HCT116 (cell line): ENCODE measurements at regions not wholly inside any gene's neighbourhood (a gene's known extent, or its start where the extent isn't known, plus 50 kb on each side); places are given as distances from the start of the nearest gene placed in this dataset.

Experiments used
- ATAC-seq: fragments of 200-7000 bp; cut with Tn5 transposase; 2 replicates; pipeline ENCODE4 v1.9.1; 2020; ENCODE audit warnings: mild to moderate bottlenecking, moderate library complexity
- BruUV-seq: library from RNA; stranded (reverse); fragments of 400-500 nt; replicated peaks from 2 replicates; lab custom pipeline; 2021; lab: Mats Ljungman, UMichigan
- CTCF ChIA-PET: fragments of 300-600 bp; sonication (Branson Sonifier 250); formaldehyde crosslinking; loops from one replicate; lab custom pipeline; 2021; ENCODE audit warnings: antibody characterized with exemption; lab: Charles Lee
- POLR2A ChIA-PET: fragments of 300-600, 350-600 bp; sonication (Branson Sonifier 250); formaldehyde crosslinking; loops from one replicate; lab custom pipeline; 2021; ENCODE audit warnings: antibody characterized with exemption; lab: Charles Lee
- RAD21 ChIA-PET, 2 experiments: fragments of 300-600 bp; sonication (Branson Sonifier 250); formaldehyde crosslinking; loops; one replicate each; lab custom pipeline; 2023; ENCODE audit warnings: low total read pairs in 2 of 2; ENCODE audit not compliant: uncharacterized antibody in 2 of 2, unreplicated experiment in 2 of 2, low non-redundant PET in 1 of 2; lab: Charles Lee
- DNase-seq: peaks from one replicate; pipeline ENCODE4 v3.0.0-alpha.2; 2010; ENCODE audit warnings: low read depth, low spot score
- H2AFZ ChIP-seq: fragments of 200-600 bp; shearing (Covaris generic), sonication (generic); 2 replicates; pipeline ENCODE4 v1.6.1; 2017; ENCODE audit warnings: low read depth, mixed run types, mixed read lengths, antibody characterized with exemption, low read length; ENCODE audit not compliant: poor library complexity, severe bottlenecking
- H3K27ac ChIP-seq: 2 replicates; pipeline ENCODE4 v1.5.1; 2012; ENCODE audit warnings: low read depth, low read length
- H3K27me3 ChIP-seq: fragments of 200-600 bp; sonication (generic); 2 replicates; pipeline ENCODE4 v1.6.1; 2016; ENCODE audit warnings: mixed run types, low read length, mixed read lengths; ENCODE audit not compliant: insufficient read depth
- H3K36me3 ChIP-seq, 2 experiments: fragments of 200-500 bp in 1 of 2; fragments of 200-600 bp in 1 of 2; sonication (Bioruptor generic) in 1 of 2; sonication (generic) in 1 of 2; 2 replicates each; pipeline versions ENCODE4 v1.5.1 to v1.6.1; 2014 to 2016; ENCODE audit warnings: low read length in 2 of 2, inconsistent platforms in 1 of 2, mixed read lengths in 1 of 2, mixed run types in 1 of 2; ENCODE audit not compliant: insufficient read depth in 2 of 2, control insufficient read depth in 1 of 2
- H3K4me1 ChIP-seq, 2 experiments: fragments of 200-600 bp in 1 of 2; sonication (generic) in 1 of 2; 2 replicates each; pipeline versions ENCODE4 v1.5.1 to v1.6.1; 2012 to 2017; ENCODE audit warnings: low read length in 2 of 2, inconsistent platforms in 1 of 2, mild to moderate bottlenecking in 1 of 2, mixed read lengths in 1 of 2, mixed run types in 1 of 2, moderate library complexity in 1 of 2; ENCODE audit not compliant: insufficient read depth in 2 of 2, control insufficient read depth in 1 of 2
- H3K4me2 ChIP-seq: fragments of 200-600 bp; sonication (generic); 2 replicates; pipeline ENCODE4 v1.6.1; 2017; ENCODE audit warnings: mixed run types, low read length, mixed read lengths
- H3K4me3 ChIP-seq, 2 experiments: fragments of 200-600 bp in 1 of 2; sonication (generic) in 1 of 2; replicated peaks in 1 of 2; 2 replicates each; pipeline ENCODE4 v1.5.1; 2011 to 2016; ENCODE audit warnings: low read length in 2 of 2, control low read depth in 1 of 2, low read depth in 1 of 2, mild to moderate bottlenecking in 1 of 2, mixed read lengths in 1 of 2, mixed run types in 1 of 2
- H3K79me2 ChIP-seq: fragments of 200-600 bp; sonication (generic); 2 replicates; pipeline ENCODE4 v1.6.1; 2017; ENCODE audit warnings: mild to moderate bottlenecking, mixed run types, low read length, moderate library complexity, mixed read lengths; ENCODE audit not compliant: insufficient read depth
- H3K9ac ChIP-seq: fragments of 200-600 bp; sonication (generic); 2 replicates; pipeline ENCODE4 v1.6.1; 2016; ENCODE audit warnings: low read length, mixed read lengths
- H3K9me2 ChIP-seq: fragments of 200-600 bp; sonication (generic), shearing (Covaris generic); 2 replicates; pipeline ENCODE4 v1.6.1; 2017; ENCODE audit warnings: mixed run types, mild to moderate bottlenecking, moderate library complexity; ENCODE audit not compliant: insufficient read depth
- H3K9me3 ChIP-seq, 2 experiments: fragments of 200-500 bp in 1 of 2; fragments of 200-600 bp in 1 of 2; sonication (Bioruptor generic) in 1 of 2; sonication (generic) in 1 of 2; 2 replicates each; pipeline ENCODE4 v1.6.1; 2014 to 2017; ENCODE audit warnings: low read length in 2 of 2, mixed read lengths in 2 of 2, inconsistent platforms in 1 of 2, low read depth in 1 of 2, mild to moderate bottlenecking in 1 of 2, mixed run types in 1 of 2, moderate library complexity in 1 of 2; ENCODE audit not compliant: control insufficient read depth in 1 of 2, insufficient read depth in 1 of 2
- H4K20me1 ChIP-seq: fragments of 200-600 bp; sonication (generic), shearing (Covaris generic); 2 replicates; pipeline ENCODE4 v1.6.1; 2017; ENCODE audit warnings: mixed run types, mild to moderate bottlenecking, moderate library complexity; ENCODE audit not compliant: insufficient read depth
- ATF3 ChIP-seq: IDR thresholded peaks from 2 replicates; pipeline ENCODE4 v1.6.1; 2012
- CBX3 ChIP-seq: IDR thresholded peaks from 2 replicates; pipeline ENCODE4 v1.6.1; 2012; ENCODE audit warnings: low read depth
- CEBPB ChIP-seq: IDR thresholded peaks from 2 replicates; pipeline ENCODE4 v1.6.1; 2012; ENCODE audit warnings: low read depth
- CTCF ChIP-seq, 3 experiments: fragments of 200-600 bp in 1 of 3; sonication (generic) in 1 of 3; IDR thresholded peaks in 2 of 3; conservative IDR thresholded peaks in 1 of 3; 2 replicates each; pipeline ENCODE4 v1.5.1; 2012 to 2017; ENCODE audit warnings: low read depth in 2 of 3, low read length in 2 of 3, antibody characterized with exemption in 1 of 3, borderline replicate concordance in 1 of 3, control low read depth in 1 of 3, mild to moderate bottlenecking in 1 of 3, mixed read lengths in 1 of 3, mixed run types in 1 of 3, moderate library complexity in 1 of 3; ENCODE audit not compliant: insufficient read depth in 1 of 3
- EGR1 ChIP-seq: IDR thresholded peaks from 2 replicates; pipeline ENCODE4 v1.6.1; 2012; ENCODE audit warnings: low read depth
- EZH2 ChIP-seq: fragments of 200-600 bp; sonication (generic); IDR thresholded peaks from 2 replicates; pipeline ENCODE4 v1.6.1; 2017; ENCODE audit warnings: antibody characterized with exemption, mixed run types
- EZH2phosphoT487 ChIP-seq: fragments of 200-600 bp; IDR thresholded peaks from 2 replicates; pipeline ENCODE4 v1.6.1; 2018; ENCODE audit warnings: antibody characterized with exemption, borderline replicate concordance
- FOSL1 ChIP-seq: IDR thresholded peaks from 2 replicates; pipeline ENCODE4 v1.6.1; 2012; ENCODE audit warnings: low read depth
- JUND ChIP-seq: IDR thresholded peaks from 2 replicates; pipeline ENCODE4 v1.6.1; 2012
- MAX ChIP-seq: IDR thresholded peaks from 2 replicates; pipeline ENCODE4 v1.6.1; 2012
- POLR2A ChIP-seq: IDR thresholded peaks from 2 replicates; pipeline ENCODE4 v1.7.0; 2011; ENCODE audit warnings: borderline replicate concordance; ENCODE audit not compliant: insufficient read depth, insufficient read length; ENCODE audit errors: extremely low read depth
- RAD21 ChIP-seq: IDR thresholded peaks from 2 replicates; pipeline ENCODE4 v1.6.1; 2012; ENCODE audit warnings: low read depth, mild to moderate bottlenecking
- REST ChIP-seq: IDR thresholded peaks from 2 replicates; pipeline ENCODE4 v1.6.1; 2012; ENCODE audit warnings: low read depth
- SIN3A ChIP-seq: IDR thresholded peaks from 2 replicates; pipeline ENCODE4 v1.6.1; 2012; ENCODE audit warnings: low read depth
- SP1 ChIP-seq: IDR thresholded peaks from 2 replicates; pipeline ENCODE4 v1.6.1; 2012; ENCODE audit warnings: low read depth
- SRF ChIP-seq: IDR thresholded peaks from 2 replicates; pipeline ENCODE4 v1.6.1; 2012; ENCODE audit warnings: low read depth
- TCF7L2 ChIP-seq: IDR thresholded peaks from 2 replicates; pipeline ENCODE4 v1.7.0; 2011; ENCODE audit warnings: borderline replicate concordance, inconsistent platforms; ENCODE audit not compliant: insufficient read depth, insufficient read length; ENCODE audit errors: extremely low read depth
- ZBTB33 ChIP-seq: IDR thresholded peaks from 2 replicates; pipeline ENCODE4 v1.6.1; 2011; ENCODE audit warnings: mild to moderate bottlenecking, low read length, moderate library complexity; ENCODE audit not compliant: insufficient replicate concordance; ENCODE audit errors: extremely low read depth
- ZFX ChIP-seq: fragments of 450-650 bp; IDR thresholded peaks from 2 replicates; pipeline ENCODE4 v1.6.1; 2017
- ZNF274 ChIP-seq: fragments of 200-500 bp; sonication (Bioruptor generic); IDR thresholded peaks from 2 replicates; pipeline ENCODE4 v1.6.1; 2014; ENCODE audit warnings: mild to moderate bottlenecking, low read depth, low read length, inconsistent platforms
- intact Hi-C: fragments of 100-400 bp; cut with micrococcal nuclease; formaldehyde crosslinking; loops from 2 replicates; pipeline ENCODE4 v1.10.0; 2022

- TF ChIP-seq JUND (no peak), RAD21 (no peak), SRF (no peak), EGR1 (no peak), ZNF274 (no peak), POLR2A (no peak), ZFX (no peak), MAX (no peak), CEBPB (no peak), SIN3A (no peak), ZBTB33 (no peak), SP1 (no peak), TCF7L2 (no peak), EZH2phosphoT487 (no peak), ATF3 (no peak), FOSL1 (no peak), CBX3 (no peak), REST (no peak), EZH2 (no peak), CTCF (IDR thresholded peaks at IDR 0.05 in 2 of 3, conservative IDR thresholded peaks at IDR 0.05 in 1 of 3; ENCODE audit: borderline replicate concordance in 1 of 3, insufficient read depth in 1 of 3, low read depth in 2 of 3, low read length in 2 of 3) (no peak)
- Histone ChIP-seq H3K36me3 (no peaks in the 10 kb centered on the region), H3K9me2 (no peaks in the 10 kb centered on the region), H3K9me3 (peaks cover 12 to 22% of the 10 kb centered on the region in 2 experiments; a peak in 3 of 4 replicates), H4K20me1 (no peaks in the 10 kb centered on the region), H3K9ac (no peak overlapping the region), H3K4me3 (no peak overlapping the region), H3K4me1 (no peaks in the 10 kb centered on the region), H3K27me3 (no peaks in the 10 kb centered on the region), H3K4me2 (no peak overlapping the region), H3K79me2 (no peaks in the 10 kb centered on the region), H2AFZ (no peak overlapping the region), H3K27ac (no peak overlapping the region)
- no TSS peak for BruUV-seq
- ChIA-PET POLR2A (no interaction called here), CTCF (no interaction called here), RAD21 (no interaction called here)
- ATAC-seq, result no peak
- intact Hi-C loops, result no loop called here
- no peak for DNase-seq
Measured at GRCh38 chr18:4813708-4814107, 358.6 kb upstream of the DLGAP1 start.
